Panc1 (cell line): ENCODE measurements at regions not wholly inside any gene's neighbourhood (a gene's known extent, or its start where the extent isn't known, plus 50 kb on each side); places are given as distances from the start of the nearest gene placed in this dataset.
"Not testable (repeated sequence)": the region's sequence is repeated elsewhere in the genome, so short reads cannot be mapped to it uniquely, and the experiment has no call there.

Experiments
- ATAC-seq: fragments of 200-7000 bp; cut with Tn5 transposase; 2 replicates; pipeline ENCODE4 v1.9.1; 2020; ENCODE audit warnings: mild to moderate bottlenecking, moderate library complexity
- BruUV-seq: library from RNA; stranded (reverse); fragments of 400-500 nt; replicated peaks from 2 replicates; lab custom pipeline; 2021; lab: Mats Ljungman, UMichigan
- CTCF ChIA-PET: fragments of 300-600 bp; sonication (Branson Sonifier 250); formaldehyde crosslinking; loops from one replicate; lab custom pipeline; 2022; ENCODE audit warnings: antibody characterized with exemption; lab: Charles Lee
- POLR2A ChIA-PET: fragments of 300-600 bp; sonication (Branson Sonifier 250); formaldehyde crosslinking; loops from one replicate; lab custom pipeline; 2022; ENCODE audit warnings: antibody characterized with exemption; lab: Charles Lee
- DNase-seq: peaks from one replicate; pipeline ENCODE4 v3.0.0-alpha.2; 2010; ENCODE audit warnings: low read depth, low spot score
- H3K27ac ChIP-seq: 2 replicates; pipeline ENCODE4 v1.5.1; 2011; ENCODE audit warnings: mild to moderate bottlenecking, low read length, inconsistent platforms
- H3K27me3 ChIP-seq: fragments of 200-500 bp; sonication (Bioruptor generic); 2 replicates; pipeline ENCODE4 v1.6.0; 2014; ENCODE audit warnings: low read length, inconsistent platforms; ENCODE audit not compliant: control insufficient read depth, insufficient read depth
- H3K36me3 ChIP-seq: fragments of 200-500 bp; sonication (Bioruptor generic); 2 replicates; pipeline ENCODE4 v1.5.1; 2014; ENCODE audit warnings: inconsistent platforms, mild to moderate bottlenecking, low read length, moderate library complexity; ENCODE audit not compliant: control insufficient read depth, insufficient read depth
- H3K4me1 ChIP-seq: 2 replicates; pipeline ENCODE4 v1.5.1; 2011; ENCODE audit warnings: inconsistent platforms, mild to moderate bottlenecking, low read length, moderate library complexity; ENCODE audit not compliant: control insufficient read depth, insufficient read depth
- H3K4me3 ChIP-seq, 2 experiments: 2 replicates each; pipeline ENCODE4 v1.5.1; 2011 to 2012; ENCODE audit warnings: low read depth in 2 of 2, low read length in 2 of 2, mild to moderate bottlenecking in 2 of 2, inconsistent platforms in 1 of 2, moderate library complexity in 1 of 2
- H3K9me3 ChIP-seq: fragments of 200-500 bp; sonication (Bioruptor generic); 2 replicates; pipeline ENCODE4 v1.5.1; 2014; ENCODE audit warnings: low read depth, mild to moderate bottlenecking, inconsistent platforms, low read length, moderate library complexity; ENCODE audit not compliant: control insufficient read depth, insufficient read depth
- CTCF ChIP-seq: fragments of 450-650 bp; IDR thresholded peaks from 2 replicates; pipeline ENCODE4 v1.5.1; 2017; ENCODE audit warnings: mild to moderate bottlenecking
- POLR2AphosphoS5 ChIP-seq: IDR thresholded peaks from 2 replicates; pipeline ENCODE4 v1.6.1; 2012; ENCODE audit warnings: mild to moderate bottlenecking, low read depth, low read length, moderate library complexity
- SIN3A ChIP-seq: IDR thresholded peaks from 2 replicates; pipeline ENCODE4 v1.6.1; 2012; ENCODE audit warnings: low read depth, mild to moderate bottlenecking, low read length, moderate library complexity, borderline replicate concordance; ENCODE audit not compliant: insufficient read depth
- TCF7L2 ChIP-seq: IDR thresholded peaks from 2 replicates; pipeline ENCODE4 v1.6.1; 2011; ENCODE audit warnings: mild to moderate bottlenecking, low read depth, low read length, inconsistent platforms
- in situ Hi-C: cut with HindIII; loops from 2 replicates; pipeline ENCODE4 v1.10.0; 2016; ENCODE audit warnings: low sequenced_read_pairs, low pct_unique_long_range_greater_than_20kb
- intact Hi-C: fragments of 100-400 bp; cut with micrococcal nuclease; formaldehyde crosslinking; loops from one replicate; pipeline ENCODE4 v1.10.0; 2022; ENCODE audit not compliant: unreplicated experiment
- TF ChIP-seq, protein P1 (sequence below), 2 experiments: IDR thresholded peaks; 2 replicates each; pipeline ENCODE4 v1.6.1; 2011 to 2012; ENCODE audit warnings: low read depth in 2 of 2, control low read depth in 1 of 2, low read length in 1 of 2, mild to moderate bottlenecking in 1 of 2, moderate library complexity in 1 of 2; ENCODE audit not compliant: insufficient read depth in 1 of 2

GRCh38 chr5:60457233-60457632, 242.7 kb downstream of the DEPDC1B start:
- ChIA-PET POLR2A (no interaction called here), CTCF (no interaction called here)
- no peak for DNase-seq
- BruUV-seq, result no TSS peak
- TF ChIP-seq POLR2AphosphoS5 (no peak), CTCF (no peak), SIN3A (no peak), TCF7L2 (no peak)
- TF ChIP-seq, protein P1, sequence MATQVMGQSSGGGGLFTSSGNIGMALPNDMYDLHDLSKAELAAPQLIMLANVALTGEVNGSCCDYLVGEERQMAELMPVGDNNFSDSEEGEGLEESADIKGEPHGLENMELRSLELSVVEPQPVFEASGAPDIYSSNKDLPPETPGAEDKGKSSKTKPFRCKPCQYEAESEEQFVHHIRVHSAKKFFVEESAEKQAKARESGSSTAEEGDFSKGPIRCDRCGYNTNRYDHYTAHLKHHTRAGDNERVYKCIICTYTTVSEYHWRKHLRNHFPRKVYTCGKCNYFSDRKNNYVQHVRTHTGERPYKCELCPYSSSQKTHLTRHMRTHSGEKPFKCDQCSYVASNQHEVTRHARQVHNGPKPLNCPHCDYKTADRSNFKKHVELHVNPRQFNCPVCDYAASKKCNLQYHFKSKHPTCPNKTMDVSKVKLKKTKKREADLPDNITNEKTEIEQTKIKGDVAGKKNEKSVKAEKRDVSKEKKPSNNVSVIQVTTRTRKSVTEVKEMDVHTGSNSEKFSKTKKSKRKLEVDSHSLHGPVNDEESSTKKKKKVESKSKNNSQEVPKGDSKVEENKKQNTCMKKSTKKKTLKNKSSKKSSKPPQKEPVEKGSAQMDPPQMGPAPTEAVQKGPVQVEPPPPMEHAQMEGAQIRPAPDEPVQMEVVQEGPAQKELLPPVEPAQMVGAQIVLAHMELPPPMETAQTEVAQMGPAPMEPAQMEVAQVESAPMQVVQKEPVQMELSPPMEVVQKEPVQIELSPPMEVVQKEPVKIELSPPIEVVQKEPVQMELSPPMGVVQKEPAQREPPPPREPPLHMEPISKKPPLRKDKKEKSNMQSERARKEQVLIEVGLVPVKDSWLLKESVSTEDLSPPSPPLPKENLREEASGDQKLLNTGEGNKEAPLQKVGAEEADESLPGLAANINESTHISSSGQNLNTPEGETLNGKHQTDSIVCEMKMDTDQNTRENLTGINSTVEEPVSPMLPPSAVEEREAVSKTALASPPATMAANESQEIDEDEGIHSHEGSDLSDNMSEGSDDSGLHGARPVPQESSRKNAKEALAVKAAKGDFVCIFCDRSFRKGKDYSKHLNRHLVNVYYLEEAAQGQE (IDR thresholded peaks at IDR 0.05; ENCODE audit: insufficient read depth in 1 of 2, low read depth in 2 of 2, low read length in 1 of 2), result no peak
- Histone ChIP-seq H3K27ac (no peak overlapping the region), H3K36me3 (no peaks in the 10 kb centered on the region), H3K9me3 (no peaks in the 10 kb centered on the region), H3K27me3 (no peaks in the 10 kb centered on the region), H3K4me1 (no peaks in the 10 kb centered on the region), H3K4me3 (no peak overlapping the region)
- intact Hi-C loops, result no loop called here
- in situ Hi-C loops, result no loop called here
- no peak for ATAC-seq

DNA sequence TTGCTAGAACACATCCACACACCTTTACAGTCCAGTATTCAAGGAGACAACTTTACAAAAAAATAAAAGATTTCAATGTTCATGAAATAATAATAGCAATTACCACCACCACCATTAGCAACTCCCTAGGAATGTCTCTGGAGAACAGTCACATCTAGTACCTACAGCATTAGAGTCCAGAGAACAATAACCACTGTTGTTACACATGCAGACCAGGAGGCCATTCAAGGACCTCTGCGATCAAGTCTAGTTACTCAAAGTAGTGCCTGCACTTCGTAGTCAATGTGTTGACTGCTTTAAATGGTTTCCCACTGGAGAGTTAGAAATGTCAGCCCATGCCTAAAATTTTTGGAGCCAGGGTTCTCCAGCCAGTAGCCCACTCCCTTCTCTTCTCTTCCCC, 244.4 kb downstream of the DEPDC1B start:
- intact Hi-C loops (no loop called here), in situ Hi-C loops (no loop called here)
- Histone ChIP-seq H3K4me1 (no peaks in the 10 kb centered on the region), H3K27ac (no peak overlapping the region), H3K27me3 (no peaks in the 10 kb centered on the region), H3K36me3 (no peaks in the 10 kb centered on the region), H3K9me3 (no peaks in the 10 kb centered on the region), H3K4me3 (no peak overlapping the region)
- no peak for DNase-seq
- ChIA-PET CTCF (no interaction called here), POLR2A (no interaction called here)
- no TSS peak for BruUV-seq
- no peak for ATAC-seq
- TF ChIP-seq, protein P1 (IDR thresholded peaks at IDR 0.05; ENCODE audit: insufficient read depth in 1 of 2, low read depth in 2 of 2, low read length in 1 of 2), result no peak
- TF ChIP-seq POLR2AphosphoS5, result no peak
- TF ChIP-seq TCF7L2, result no peak
- no peak for TF ChIP-seq SIN3A
- TF ChIP-seq CTCF, result no peak

DNA sequence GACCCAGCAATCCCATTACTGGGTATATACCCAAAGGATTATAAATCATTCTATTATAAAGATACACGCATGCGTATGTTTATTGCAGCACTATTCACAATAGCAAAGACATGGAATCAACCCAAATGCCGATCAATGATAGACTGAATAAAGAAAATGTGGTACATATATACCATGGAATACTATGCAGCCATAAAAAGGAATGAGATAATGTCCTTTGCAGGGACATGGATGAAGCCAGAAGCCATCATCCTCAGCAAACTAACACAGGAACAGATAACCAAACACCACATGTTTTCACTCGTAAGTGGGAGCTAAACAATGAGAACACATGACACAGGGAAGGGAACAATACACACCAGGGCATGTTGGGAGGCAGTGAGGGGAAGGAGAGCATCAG, 245.7 kb downstream of the DEPDC1B start:
- DNase-seq, POLR2A ChIA-PET, ATAC-seq, H3K27me3 ChIP-seq, H3K9me3 ChIP-seq, H3K4me3 ChIP-seq, BruUV-seq, H3K27ac ChIP-seq, H3K36me3 ChIP-seq, in situ Hi-C loops, CTCF ChIA-PET, intact Hi-C loops, H3K4me1 ChIP-seq: not testable (repeated sequence)
